DND-41 (cell line): ENCODE measurements at regions not wholly inside any gene's neighbourhood (a gene's known extent, or its start where the extent isn't known, plus 50 kb on each side); places are given as distances from the start of the nearest gene placed in this dataset.
"Not testable (repeated sequence)": the region's sequence is repeated elsewhere in the genome, so short reads cannot be mapped to it uniquely, and the experiment has no call there.

Source experiments
- ATAC-seq: fragments of 200-7000 bp; cut with Tn5 transposase; 3 replicates; pipeline ENCODE4 v1.9.1; 2021; ENCODE audit warnings: low read depth; ENCODE audit not compliant: insufficient read depth
- DNase-seq: peaks from one replicate; pipeline ENCODE4 v3.0.0-alpha.2; 2020
- H2AFZ ChIP-seq: 2 replicates; pipeline ENCODE4 v1.6.0; 2012; ENCODE audit warnings: low read depth, low read length
- H3K27ac ChIP-seq: 2 replicates; pipeline ENCODE4 v1.5.1; 2012; ENCODE audit warnings: low read length, inconsistent platforms
- H3K27me3 ChIP-seq: fragments of 200-600 bp; sonication (generic); 2 replicates; pipeline ENCODE4 v1.6.0; 2012; ENCODE audit warnings: low read length, mild to moderate bottlenecking, inconsistent platforms; ENCODE audit not compliant: insufficient read depth, poor library complexity
- H3K36me3 ChIP-seq: 2 replicates; pipeline ENCODE4 v1.5.1; 2012; ENCODE audit warnings: low read length, inconsistent platforms; ENCODE audit not compliant: insufficient read depth
- H3K4me1 ChIP-seq: 2 replicates; pipeline ENCODE4 v1.5.1; 2012; ENCODE audit warnings: mild to moderate bottlenecking, low read length; ENCODE audit not compliant: insufficient read depth
- H3K4me2 ChIP-seq: 2 replicates; pipeline ENCODE4 v1.6.0; 2012; ENCODE audit warnings: mild to moderate bottlenecking, moderate library complexity, low read length, inconsistent platforms; ENCODE audit not compliant: insufficient read depth
- H3K4me3 ChIP-seq, 2 experiments: fragments of 200-600 bp in 1 of 2; shearing (Covaris generic) in 1 of 2; 2 replicates each; pipeline ENCODE4 v1.5.1; 2012 to 2016; ENCODE audit warnings: inconsistent platforms in 2 of 2, low read length in 2 of 2, mild to moderate bottlenecking in 2 of 2, low read depth in 1 of 2, moderate library complexity in 1 of 2
- H3K79me2 ChIP-seq: 2 replicates; pipeline ENCODE4 v1.6.0; 2012; ENCODE audit warnings: low read length, inconsistent platforms; ENCODE audit not compliant: insufficient read depth
- H3K9ac ChIP-seq: 2 replicates; pipeline ENCODE4 v1.6.0; 2012; ENCODE audit warnings: low read depth, mild to moderate bottlenecking, inconsistent platforms, low read length, moderate library complexity
- H3K9me3 ChIP-seq: 2 replicates; pipeline ENCODE4 v1.5.1; 2012; ENCODE audit warnings: low read length, moderate library complexity, mild to moderate bottlenecking, inconsistent platforms; ENCODE audit not compliant: insufficient read depth, severe bottlenecking
- H4K20me1 ChIP-seq: 2 replicates; pipeline ENCODE4 v1.6.0; 2012; ENCODE audit warnings: low read length; ENCODE audit not compliant: insufficient read depth
- EZH2 ChIP-seq: IDR thresholded peaks from 3 replicates; pipeline ENCODE4 v1.6.1; 2012; ENCODE audit warnings: borderline replicate concordance, low read depth, mild to moderate bottlenecking, moderate library complexity, low read length, inconsistent platforms; ENCODE audit not compliant: severe bottlenecking
- TF ChIP-seq, protein P1 (sequence below): IDR thresholded peaks from 2 replicates; pipeline ENCODE4 v1.5.1; 2012; ENCODE audit warnings: borderline replicate concordance, low read length, moderate library complexity, mild to moderate bottlenecking; ENCODE audit not compliant: poor library complexity, severe bottlenecking; ENCODE audit errors: extremely low read depth

DNA sequence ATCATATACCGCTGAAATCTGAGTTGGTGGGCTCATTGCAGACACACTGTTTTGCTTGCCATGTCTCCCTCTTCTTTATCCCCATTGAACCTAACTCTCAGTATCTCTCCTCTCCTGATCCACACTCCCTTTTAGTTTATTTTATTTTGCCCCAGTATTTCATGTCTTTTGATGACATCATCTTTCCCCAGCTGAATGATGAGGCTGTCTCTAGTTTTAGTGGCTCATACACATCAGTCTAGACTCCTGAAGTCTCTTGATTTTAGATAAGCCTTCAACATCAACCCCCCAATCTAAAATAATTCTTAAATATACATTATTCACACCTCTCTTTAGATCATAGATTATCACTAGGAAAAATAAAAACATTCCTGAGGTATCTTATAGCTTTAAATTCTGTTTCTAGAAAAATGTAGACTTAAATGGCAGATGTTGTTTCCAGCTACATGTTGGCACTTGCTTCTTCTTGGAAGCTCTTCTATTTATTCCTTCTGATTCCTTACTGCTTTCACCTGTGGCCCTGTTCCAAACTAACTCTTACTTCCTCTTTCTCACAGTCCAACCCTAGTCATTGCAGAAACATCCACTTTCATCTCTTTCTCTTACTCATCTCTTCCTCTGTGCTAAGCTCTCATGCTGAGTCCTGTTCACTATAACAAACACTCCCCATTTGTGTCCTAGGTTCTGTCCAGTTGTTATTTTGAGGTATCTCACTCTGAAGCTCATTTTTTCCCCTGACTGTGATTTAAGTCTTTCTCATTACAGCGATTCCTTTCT, 191.9 kb upstream of the SLC35B3 start:
- no peaks in the 10 kb centered on the region for H3K79me2 ChIP-seq
- ATAC-seq (no peak), DNase-seq (no peak)
- no peaks in the 10 kb centered on the region for H3K9me3 ChIP-seq
- no peak overlapping the region for H3K4me2 ChIP-seq
- TF ChIP-seq EZH2: no peak
- TF ChIP-seq, protein P1, sequence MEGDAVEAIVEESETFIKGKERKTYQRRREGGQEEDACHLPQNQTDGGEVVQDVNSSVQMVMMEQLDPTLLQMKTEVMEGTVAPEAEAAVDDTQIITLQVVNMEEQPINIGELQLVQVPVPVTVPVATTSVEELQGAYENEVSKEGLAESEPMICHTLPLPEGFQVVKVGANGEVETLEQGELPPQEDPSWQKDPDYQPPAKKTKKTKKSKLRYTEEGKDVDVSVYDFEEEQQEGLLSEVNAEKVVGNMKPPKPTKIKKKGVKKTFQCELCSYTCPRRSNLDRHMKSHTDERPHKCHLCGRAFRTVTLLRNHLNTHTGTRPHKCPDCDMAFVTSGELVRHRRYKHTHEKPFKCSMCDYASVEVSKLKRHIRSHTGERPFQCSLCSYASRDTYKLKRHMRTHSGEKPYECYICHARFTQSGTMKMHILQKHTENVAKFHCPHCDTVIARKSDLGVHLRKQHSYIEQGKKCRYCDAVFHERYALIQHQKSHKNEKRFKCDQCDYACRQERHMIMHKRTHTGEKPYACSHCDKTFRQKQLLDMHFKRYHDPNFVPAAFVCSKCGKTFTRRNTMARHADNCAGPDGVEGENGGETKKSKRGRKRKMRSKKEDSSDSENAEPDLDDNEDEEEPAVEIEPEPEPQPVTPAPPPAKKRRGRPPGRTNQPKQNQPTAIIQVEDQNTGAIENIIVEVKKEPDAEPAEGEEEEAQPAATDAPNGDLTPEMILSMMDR: no peak
- no peak overlapping the region for H2AFZ ChIP-seq
- H3K36me3 ChIP-seq: no peaks in the 10 kb centered on the region
- H3K27me3 ChIP-seq: no peaks in the 10 kb centered on the region
- H3K4me1 ChIP-seq: no peaks in the 10 kb centered on the region
- H3K4me3 ChIP-seq: no peak overlapping the region
- H3K27ac ChIP-seq: no peak overlapping the region
- H4K20me1 ChIP-seq: no peaks in the 10 kb centered on the region
- no peak overlapping the region for H3K9ac ChIP-seq

DNA sequence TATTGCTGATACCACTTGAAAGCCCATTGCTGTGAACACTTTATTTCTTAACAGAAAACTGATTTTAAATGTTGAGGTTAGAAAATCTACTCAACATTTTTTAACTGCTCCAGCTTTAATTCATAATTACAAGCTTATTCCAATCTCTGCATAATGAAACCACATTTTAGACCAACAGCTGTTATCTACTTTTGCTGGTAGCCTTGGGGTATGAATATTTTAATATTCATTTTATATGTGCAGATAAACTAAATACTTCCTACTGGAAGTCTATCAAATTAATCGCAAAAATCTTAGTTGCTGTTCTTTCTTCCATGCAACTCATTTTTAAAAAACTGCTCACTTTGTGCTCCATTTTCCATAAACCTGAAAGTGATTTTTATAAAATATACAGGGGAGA, 189.3 kb upstream of the SLC35B3 start:
- Histone ChIP-seq H3K9ac (no peak overlapping the region), H4K20me1 (no peaks in the 10 kb centered on the region), H3K27me3 (no peaks in the 10 kb centered on the region), H3K36me3 (no peaks in the 10 kb centered on the region), H2AFZ (no peak overlapping the region), H3K4me1 (no peaks in the 10 kb centered on the region), H3K27ac (no peak overlapping the region), H3K79me2 (no peaks in the 10 kb centered on the region), H3K9me3 (no peaks in the 10 kb centered on the region), H3K4me2 (no peak overlapping the region), H3K4me3 (no peak overlapping the region)
- no peak for TF ChIP-seq EZH2
- ATAC-seq (no peak), DNase-seq (no peak)

DNA sequence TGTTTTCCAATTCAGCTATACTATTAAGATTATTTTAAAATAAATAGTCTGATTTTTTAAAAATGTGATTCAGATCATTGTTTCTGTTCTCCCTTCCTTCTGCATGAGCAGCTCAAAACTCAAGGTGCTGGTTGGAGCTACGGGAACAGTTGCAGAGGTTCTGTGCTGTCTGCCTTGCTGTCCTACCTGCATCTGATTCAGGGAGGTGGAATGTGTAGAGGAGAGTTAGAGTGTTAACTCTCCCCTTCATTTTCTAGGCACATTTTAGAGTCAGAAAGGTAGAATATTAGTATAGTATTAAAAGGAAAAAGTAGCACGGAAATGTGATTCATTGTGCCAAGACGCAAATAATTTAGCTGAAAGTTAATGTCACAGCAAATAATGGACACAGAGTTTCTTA, 188.1 kb upstream of the SLC35B3 start:
- H3K79me2 ChIP-seq: no peaks in the 10 kb centered on the region
- no peak for ATAC-seq

DNA sequence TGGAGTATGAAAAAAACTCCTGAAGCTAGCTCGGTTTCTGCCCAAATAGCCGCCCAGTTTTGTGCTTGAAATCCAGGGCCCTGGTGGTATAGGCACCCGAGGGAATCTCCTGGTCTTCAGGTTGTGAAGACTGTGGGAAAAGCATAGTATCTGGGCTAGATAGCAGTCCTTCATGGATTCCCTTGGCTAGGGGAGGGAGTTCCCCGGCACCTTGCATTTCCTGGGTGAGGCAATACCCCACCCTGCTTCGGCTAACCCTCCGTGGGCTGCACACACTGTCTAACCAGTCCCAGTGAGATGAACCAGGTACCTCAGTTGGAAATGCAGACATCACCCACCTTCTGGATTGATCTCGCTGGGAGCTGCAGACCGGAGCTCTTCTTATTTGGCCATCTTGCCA, 184.5 kb upstream of the SLC35B3 start:
- no peaks in the 10 kb centered on the region for H3K79me2 ChIP-seq
- no peaks in the 10 kb centered on the region for H3K4me1 ChIP-seq
- H3K27ac ChIP-seq: no peak overlapping the region
- DNase-seq: no peak
- no peak for ATAC-seq
- H2AFZ ChIP-seq: no peak overlapping the region
- TF ChIP-seq, protein P1: no peak
- TF ChIP-seq EZH2: no peak
- H3K4me2 ChIP-seq: no peak overlapping the region
- H3K9me3 ChIP-seq: no peaks in the 10 kb centered on the region
- no peaks in the 10 kb centered on the region for H3K27me3 ChIP-seq
- H4K20me1 ChIP-seq: no peaks in the 10 kb centered on the region
- H3K9ac ChIP-seq: no peak overlapping the region
- H3K4me3 ChIP-seq: no peak overlapping the region
- H3K36me3 ChIP-seq: no peaks in the 10 kb centered on the region

More for the DNA sequence above, 188.1 kb upstream of the SLC35B3 start:
- H3K27me3 ChIP-seq: no peaks in the 10 kb centered on the region
- no peaks in the 10 kb centered on the region for H3K36me3 ChIP-seq
- no peaks in the 10 kb centered on the region for H3K9me3 ChIP-seq
- H3K27ac ChIP-seq: no peak overlapping the region
- H2AFZ ChIP-seq: no peak overlapping the region
- DNase-seq: no peak
- no peak overlapping the region for H3K4me2 ChIP-seq
- H3K4me3 ChIP-seq: no peak overlapping the region
- no peaks in the 10 kb centered on the region for H4K20me1 ChIP-seq
- TF ChIP-seq, protein P1: no peak
- TF ChIP-seq EZH2: no peak
- no peaks in the 10 kb centered on the region for H3K4me1 ChIP-seq
- H3K9ac ChIP-seq: no peak overlapping the region

DNA sequence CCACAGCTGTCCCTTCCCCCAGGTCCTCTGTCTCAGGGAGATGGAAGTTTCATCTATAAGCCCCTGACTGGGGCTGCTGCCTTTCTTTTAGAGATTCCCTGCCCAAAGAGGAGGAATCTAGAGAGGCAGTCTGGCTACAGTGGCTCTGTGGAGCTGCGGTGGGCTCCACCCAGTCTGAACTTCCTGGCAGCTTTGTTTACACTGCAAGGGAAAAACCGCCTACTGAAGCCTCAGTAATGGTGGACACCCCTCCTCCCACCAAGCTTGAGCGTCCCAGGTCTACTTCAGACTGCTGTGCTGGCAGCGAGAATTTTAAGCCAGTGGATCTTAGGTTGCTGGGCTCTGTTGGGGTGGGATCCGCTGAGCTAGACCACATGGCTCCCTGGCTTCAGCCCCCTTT, 184.1 kb upstream of the SLC35B3 start:
- H4K20me1 ChIP-seq, H3K4me1 ChIP-seq, H2AFZ ChIP-seq, H3K9me3 ChIP-seq, H3K4me3 ChIP-seq, H3K27me3 ChIP-seq, DNase-seq, H3K36me3 ChIP-seq, H3K4me2 ChIP-seq, ATAC-seq, H3K79me2 ChIP-seq, H3K9ac ChIP-seq, H3K27ac ChIP-seq: not testable (repeated sequence)
